HG02870 (cell line): ENCODE measurements at regions not wholly inside any gene's neighbourhood (a gene's known extent, or its start where the extent isn't known, plus 50 kb on each side); places are given as distances from the start of the nearest gene placed in this dataset.
"Not testable (repeated sequence)": the region's sequence is repeated elsewhere in the genome, so short reads cannot be mapped to it uniquely, and the experiment has no call there.

Experiments used
- ATAC-seq: cut with Tn5 transposase; IDR thresholded peaks from one replicate; pipeline ENCODE4 v1.9.1; 2021; ENCODE audit warnings: mild to moderate bottlenecking, moderate library complexity; ENCODE audit not compliant: unreplicated experiment

- ATAC-seq = no peak
Observed at GRCh38 chr9:86507212-86507630, 153.0 kb upstream of the TUT7 start.

DNA sequence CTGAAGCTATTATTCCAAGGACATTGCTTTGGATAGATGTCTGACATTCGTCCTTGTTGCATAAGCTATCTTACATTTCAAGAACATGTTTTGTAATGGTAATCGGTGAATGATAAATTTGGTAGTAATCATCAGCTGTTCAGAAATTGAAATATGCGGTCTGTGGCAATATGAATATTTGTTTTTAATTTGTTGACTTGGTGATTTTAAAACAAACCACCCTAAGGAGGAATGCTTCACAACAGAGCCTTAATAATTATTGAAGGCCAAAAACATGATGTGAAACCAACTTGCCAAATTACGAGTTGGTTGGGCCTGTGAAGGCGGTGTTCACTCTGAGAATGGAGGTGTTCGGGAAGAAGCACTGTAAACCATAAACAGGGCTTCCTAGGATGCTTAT lies 149.7 kb upstream of the TUT7 start:
- ATAC-seq = no peak

- ATAC-seq = no peak
Observed at GRCh38 chr9:86503314-86503713, 149.1 kb upstream of the TUT7 start.

DNA sequence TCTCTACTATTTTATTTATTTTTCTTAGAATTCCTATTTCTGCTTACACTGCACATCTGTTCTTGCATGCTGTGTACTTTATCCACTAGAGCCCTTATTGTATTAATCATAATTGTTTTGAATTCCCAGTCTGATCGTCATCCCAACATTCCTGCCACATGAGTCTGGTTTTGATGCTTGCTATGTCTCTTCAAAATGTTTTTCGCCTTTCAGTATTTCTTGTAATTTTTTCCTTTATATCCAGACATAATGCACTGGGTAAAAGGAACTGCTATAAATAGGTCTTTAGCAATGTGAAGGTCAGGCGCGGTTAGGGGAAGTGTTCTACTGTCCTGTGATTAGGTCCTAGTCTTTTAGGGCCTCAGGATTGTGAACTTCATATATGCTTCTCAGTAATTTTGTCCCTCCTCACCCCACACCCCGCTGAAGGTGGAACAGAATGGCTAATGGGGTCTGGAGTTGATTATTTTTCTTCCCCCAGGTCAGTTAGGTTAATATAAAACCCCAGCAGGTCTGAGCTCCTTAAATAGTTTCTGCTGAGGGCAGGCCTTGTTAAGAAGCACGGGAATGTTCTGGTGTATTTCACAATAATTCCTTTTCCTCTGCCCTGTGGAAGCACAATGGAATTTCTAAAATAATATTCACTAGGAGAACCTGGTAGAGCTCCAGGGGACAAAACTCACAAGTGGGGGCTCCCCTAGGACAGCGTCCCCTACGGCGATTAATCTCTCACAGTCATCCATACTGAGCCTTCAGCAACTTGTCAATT lies 146.6 kb upstream of the TUT7 start:
- ATAC-seq = no peak

DNA sequence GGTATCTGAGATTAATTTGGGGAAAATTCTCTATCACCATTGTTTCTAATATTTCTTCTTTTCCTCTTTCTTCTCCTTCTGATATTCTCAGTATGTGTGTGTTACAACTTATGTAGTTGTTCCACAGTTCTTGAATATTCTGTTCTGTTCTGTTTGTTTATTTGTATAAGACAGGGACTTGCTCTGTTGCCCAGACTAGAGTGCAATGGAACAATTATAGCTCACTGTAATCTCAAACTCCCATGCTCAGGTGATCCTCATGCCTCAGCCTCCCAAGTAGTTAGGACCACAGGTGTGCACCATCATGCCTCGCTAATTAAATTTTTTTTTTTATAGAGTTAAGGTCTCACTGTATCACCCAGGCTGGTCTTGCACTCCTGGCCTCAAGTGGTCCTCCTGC lies 145.8 kb upstream of the TUT7 start:
- no peak for ATAC-seq

GRCh38 chr9:86494644-86495111 lies 140.5 kb upstream of the TUT7 start:
- ATAC-seq = no peak

DNA sequence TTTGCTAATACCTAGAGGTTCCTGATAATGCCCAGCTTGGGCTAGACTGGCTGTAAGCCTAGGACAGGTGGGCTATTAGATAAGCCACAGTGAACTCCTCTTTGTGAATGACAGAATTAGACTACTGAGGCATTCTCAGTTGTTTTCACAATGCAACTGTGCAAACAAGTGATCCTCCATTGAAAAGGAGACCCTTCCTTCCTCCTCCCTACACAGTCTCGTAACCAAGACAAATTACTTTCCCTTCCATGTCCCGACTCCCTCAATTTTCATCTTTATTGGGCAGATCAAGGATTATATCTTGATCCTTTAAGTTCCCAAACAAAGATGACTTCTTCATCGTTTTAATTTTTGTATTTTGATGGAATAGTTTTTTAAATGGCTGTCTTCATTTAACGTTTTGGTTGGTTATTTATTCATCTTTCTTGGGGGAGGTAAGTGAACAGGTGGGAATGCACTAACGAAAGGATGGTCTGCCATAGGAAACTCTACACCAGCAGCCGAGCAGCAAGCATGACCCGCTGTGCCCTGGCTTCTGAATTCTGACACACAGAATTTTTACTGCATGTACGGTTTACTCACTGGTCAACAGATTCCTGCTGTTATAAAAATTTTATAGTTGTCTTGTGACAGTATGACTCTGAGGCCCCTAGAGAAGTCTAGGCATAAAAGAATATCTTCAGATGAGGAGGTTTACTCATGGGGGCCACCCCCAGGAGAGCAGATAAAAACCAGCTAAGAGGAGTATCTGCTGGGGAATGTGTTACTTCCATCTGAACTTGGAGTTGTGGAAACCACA lies 137.5 kb upstream of the TUT7 start:
- ATAC-seq = no peak

GRCh38 chr9:86488794-86489193 lies 134.6 kb upstream of the TUT7 start:
- no peak for ATAC-seq

- ATAC-seq = no peak
Observed at GRCh38 chr9:86488345-86488744, 134.1 kb upstream of the TUT7 start.

DNA sequence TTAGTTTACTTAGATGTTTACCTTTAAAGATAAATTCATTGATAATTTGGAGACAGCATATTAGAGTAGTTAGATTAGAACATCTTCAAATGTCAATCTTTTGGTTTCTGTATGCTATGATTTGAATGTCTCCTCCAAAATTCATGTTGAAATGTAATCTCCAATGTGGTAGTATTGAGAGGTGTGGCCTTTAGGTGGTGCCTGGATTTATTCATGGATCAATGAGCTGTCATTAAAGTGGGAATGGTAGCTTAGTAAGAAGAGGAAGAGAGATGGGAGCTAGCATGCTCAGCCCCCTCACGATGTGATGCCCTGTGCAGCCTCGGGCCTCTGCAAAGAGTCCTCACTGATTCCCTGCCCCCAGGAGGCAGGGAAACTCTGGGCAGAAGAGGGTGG lies 133.6 kb upstream of the TUT7 start:
- ATAC-seq = no peak

- no peak for ATAC-seq
Observed at GRCh38 chr9:86486891-86487837, 133.0 kb upstream of the TUT7 start.

DNA sequence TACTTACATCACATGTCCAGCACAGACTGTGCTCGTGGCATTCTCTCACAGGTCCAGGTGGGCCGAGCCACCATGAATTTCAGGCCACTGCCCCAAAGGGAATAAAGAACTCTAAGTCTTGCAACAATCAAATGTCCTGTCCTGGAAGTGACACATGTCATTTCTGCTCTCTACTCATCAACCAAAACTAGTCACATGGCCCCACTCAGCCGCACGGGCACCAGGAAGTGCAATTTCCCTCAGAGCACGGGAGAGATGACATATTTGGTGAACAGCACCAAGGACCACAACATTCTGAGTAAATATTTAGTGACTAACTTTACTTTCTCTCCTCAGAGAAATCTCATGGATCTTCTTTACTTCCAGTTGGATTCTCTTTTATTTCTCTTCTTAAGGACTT lies 131.1 kb upstream of the TUT7 start:
- ATAC-seq = peak; percentile 70

DNA sequence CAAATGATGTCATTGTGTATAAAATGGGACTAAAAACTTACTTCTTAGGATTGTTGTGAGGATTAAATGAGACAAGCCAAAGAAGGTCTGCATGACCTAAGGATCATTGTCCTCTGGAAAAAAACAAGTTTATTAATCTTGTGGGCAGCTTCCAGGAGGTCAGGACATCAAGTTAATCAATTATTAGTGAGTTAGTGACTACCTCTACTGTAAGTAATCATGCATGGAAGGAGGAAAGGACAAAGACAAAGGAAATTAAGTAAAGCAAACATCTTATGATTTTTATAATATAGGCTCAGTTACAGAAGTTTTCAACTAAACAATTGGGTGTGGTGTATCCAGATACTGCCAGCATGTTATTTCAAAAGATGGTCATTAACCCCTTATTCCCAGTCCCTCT lies 129.3 kb upstream of the TUT7 start:
- no peak for ATAC-seq

GRCh38 chr9:86481466-86481865 lies 127.3 kb upstream of the TUT7 start:
- no peak for ATAC-seq

- not testable (repeated sequence) for ATAC-seq
Observed at GRCh38 chr9:86475255-86475654, 121.0 kb upstream of the TUT7 start.

DNA sequence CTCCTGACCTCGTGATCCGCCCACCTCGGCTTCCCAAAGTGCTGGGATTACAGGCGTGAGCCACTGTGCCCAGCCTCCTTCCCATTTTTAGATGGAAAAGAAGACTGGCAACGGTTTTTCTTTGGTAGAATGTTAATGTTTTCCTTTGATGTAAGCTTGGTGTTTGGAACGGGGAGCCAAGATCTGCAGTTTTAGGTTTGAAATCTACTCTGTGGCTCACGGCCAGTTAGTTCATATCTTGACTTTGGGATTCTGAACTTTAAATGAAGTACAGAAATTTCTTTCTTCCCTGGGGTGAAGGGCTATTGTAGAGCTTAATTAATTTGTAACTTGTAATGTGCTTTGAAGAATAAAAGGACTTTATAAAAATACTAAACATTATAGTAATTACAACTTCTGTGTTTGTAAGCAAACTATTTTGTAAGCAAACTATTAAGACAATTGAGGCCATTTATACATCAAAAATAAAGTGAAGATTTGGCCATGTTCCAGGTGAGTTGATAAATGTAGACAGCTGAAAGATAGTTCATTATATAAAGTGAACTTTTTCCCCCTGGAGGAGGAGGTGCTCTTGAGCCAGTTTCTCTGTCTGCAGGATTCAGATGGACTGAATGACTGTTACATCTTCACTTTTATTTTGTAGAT lies 117.1 kb upstream of the TUT7 start:
- ATAC-seq = no peak

DNA sequence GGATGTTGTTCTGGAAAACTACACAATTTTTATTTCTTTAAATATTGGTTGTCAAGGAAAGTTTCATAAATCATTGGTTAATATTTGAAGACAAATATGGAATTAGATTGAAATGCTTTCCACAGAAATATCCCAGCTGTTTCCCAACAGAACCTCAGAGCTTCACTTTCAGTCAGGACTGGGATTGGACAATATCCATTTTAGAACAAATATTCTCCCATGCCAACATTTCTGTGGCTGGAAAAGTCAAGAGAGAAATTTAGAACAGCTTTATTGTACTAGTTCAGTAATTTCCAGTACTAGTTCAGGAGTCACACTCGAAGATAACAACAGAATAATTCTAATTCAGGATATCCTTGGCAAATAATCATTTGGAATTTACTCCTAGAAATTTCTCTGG lies 116.1 kb upstream of the TUT7 start:
- ATAC-seq = no peak

DNA sequence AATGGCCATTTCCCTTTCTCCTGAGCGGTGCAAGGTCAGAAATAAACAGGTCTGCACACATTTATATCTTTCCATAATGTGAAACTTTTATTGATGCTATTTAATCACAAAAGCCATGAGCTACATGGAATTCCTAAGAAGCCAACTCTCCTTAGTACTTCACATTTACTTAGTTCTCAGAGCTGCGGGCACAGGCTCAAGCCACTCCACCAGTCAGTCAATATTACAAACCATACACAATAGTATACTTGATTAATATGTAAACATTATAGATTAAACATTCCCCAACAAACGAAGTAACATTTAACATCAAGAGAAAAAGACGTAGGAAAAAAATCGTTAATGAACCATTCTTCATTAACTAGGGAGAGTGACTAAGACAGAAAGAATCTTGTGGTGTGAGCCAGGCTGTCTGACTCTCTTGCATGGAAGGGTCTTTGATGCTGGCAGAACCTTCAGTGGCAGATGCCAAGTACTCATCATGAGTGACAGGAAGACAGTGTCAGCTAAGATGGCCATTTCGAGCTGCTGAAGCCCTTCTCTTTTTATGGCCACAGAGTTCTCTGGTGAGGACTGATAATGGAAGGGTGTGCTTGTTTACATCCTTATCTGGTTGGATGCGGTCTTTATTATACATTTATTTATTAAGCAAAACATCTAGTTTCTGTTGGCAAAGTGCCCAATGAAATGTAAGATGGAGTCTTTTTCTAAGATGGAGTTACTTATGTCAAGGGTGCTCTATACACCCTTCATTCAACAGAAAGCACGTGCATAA lies 115.5 kb upstream of the TUT7 start:
- no peak for ATAC-seq

DNA sequence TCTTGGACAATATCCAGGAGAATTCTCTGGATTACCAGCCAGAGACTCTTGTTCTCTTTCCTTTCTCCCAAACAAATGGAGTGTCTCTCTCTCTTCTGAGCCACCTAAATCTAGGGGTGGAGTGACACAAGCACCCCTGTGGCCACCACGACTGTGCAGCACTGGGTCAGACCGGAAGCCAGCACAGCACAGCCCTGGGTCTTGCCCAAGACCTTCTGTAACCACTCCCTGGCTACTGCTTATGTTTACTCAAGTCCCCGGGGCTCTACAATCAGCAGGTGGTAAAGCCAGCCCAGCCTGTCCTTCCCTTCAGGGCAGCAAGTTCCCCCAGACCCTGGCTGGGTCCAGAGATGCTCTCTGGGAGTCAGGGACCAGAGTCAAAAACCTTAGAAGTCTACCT lies 110.0 kb upstream of the TUT7 start:
- ATAC-seq = no peak
